ENCODE measurements at regions not wholly inside any gene's neighbourhood (a gene's known extent, or its start where the extent isn't known, plus 50 kb on each side); places are given as distances from the start of the nearest gene placed in this dataset.
"Not testable (repeated sequence)": the region's sequence is repeated elsewhere in the genome, so short reads cannot be mapped to it uniquely, and the experiment has no call there.

GRCh38 chr10:21057436-21057835 is 160.3 kb upstream of the NEBL start:
- DNase-seq (ENCODE audit: low spot score) = no peak

- no peak for DNase-seq (ENCODE audit: low spot score)
Measured at GRCh38 chr10:21056461-21056860, 159.3 kb upstream of the NEBL start.

GRCh38 chr10:21055339-21056135 is 158.4 kb upstream of the NEBL start:
- no peak for DNase-seq (ENCODE audit: low spot score)

GRCh38 chr10:21053953-21054690 is 157.0 kb upstream of the NEBL start:
- DNase-seq (ENCODE audit: low spot score) = no peak

GRCh38 chr10:21052709-21053104 is 155.6 kb upstream of the NEBL start:
- DNase-seq (ENCODE audit: low spot score) = no peak

- DNase-seq (ENCODE audit: low spot score) = no peak
Measured at GRCh38 chr10:21052072-21052708, 155.1 kb upstream of the NEBL start.

GRCh38 chr10:21049482-21049881 is 152.4 kb upstream of the NEBL start:
- no peak for DNase-seq (ENCODE audit: low spot score)

- no peak for DNase-seq (ENCODE audit: low spot score)
Measured at GRCh38 chr10:21048068-21048467, 151.0 kb upstream of the NEBL start.

- DNase-seq (ENCODE audit: low spot score) = no peak
Measured at GRCh38 chr10:21047511-21047910, 150.4 kb upstream of the NEBL start.

GRCh38 chr10:21047096-21047495 is 150.0 kb upstream of the NEBL start:
- no peak for DNase-seq (ENCODE audit: low spot score)

GRCh38 chr10:21043044-21043443 is 145.9 kb upstream of the NEBL start:
- no peak for DNase-seq (ENCODE audit: low spot score)

- no peak for DNase-seq (ENCODE audit: low spot score)
Measured at GRCh38 chr10:21042536-21042935, 145.4 kb upstream of the NEBL start.

- DNase-seq (ENCODE audit: low spot score) = no peak
Measured at GRCh38 chr10:21041763-21042458, 144.8 kb upstream of the NEBL start.

- DNase-seq (ENCODE audit: low spot score) = no peak
Measured at GRCh38 chr10:21039721-21040120, 142.6 kb upstream of the NEBL start.

- no peak for DNase-seq (ENCODE audit: low spot score)
Measured at GRCh38 chr10:21036757-21037156, 139.6 kb upstream of the NEBL start.

GRCh38 chr10:21034770-21035169 is 137.7 kb upstream of the NEBL start:
- DNase-seq (ENCODE audit: low spot score) = not testable (repeated sequence)

GRCh38 chr10:21034241-21034640 is 137.1 kb upstream of the NEBL start:
- DNase-seq (ENCODE audit: low spot score) = no peak

GRCh38 chr10:21032587-21033319 is 135.6 kb upstream of the NEBL start:
- DNase-seq (ENCODE audit: low spot score) = no peak

GRCh38 chr10:21031232-21031795 is 134.2 kb upstream of the NEBL start:
- DNase-seq (ENCODE audit: low spot score) = no peak

- DNase-seq (ENCODE audit: low spot score) = no peak
Measured at GRCh38 chr10:21030091-21030490, 133.0 kb upstream of the NEBL start.

GRCh38 chr10:21022821-21023220 is 125.7 kb upstream of the NEBL start:
- no peak for DNase-seq (ENCODE audit: low spot score)

All from hematopoietic multipotent progenitor cell treated with erythropoietin and hydrocortisone succinate and interleukin-3 and kit ligand, for 17 days (in vitro differentiated cells).